SH-SY5Y (cell line): ENCODE measurements at regions not wholly inside any gene's neighbourhood (a gene's known extent, or its start where the extent isn't known, plus 50 kb on each side); places are given as distances from the start of the nearest gene placed in this dataset.

Source experiments
- GATA2 ChIP-seq: IDR thresholded peaks from 2 replicates; pipeline ENCODE4 v1.6.1; 2011; ENCODE audit warnings: mild to moderate bottlenecking, low read depth, low read length
- GATA3 ChIP-seq: IDR thresholded peaks from 2 replicates; pipeline ENCODE4 v1.6.1; 2011; ENCODE audit warnings: low read depth, mild to moderate bottlenecking, low read length, moderate library complexity

- TF ChIP-seq GATA2 (no peak), GATA3 (no peak)
These were observed 1313.3 kb downstream of the ROBO2 start for GRCh38 chr3:78353231-78353630.
